Ovary (tissue), 7 donors: ENCODE measurements at regions not wholly inside any gene's neighbourhood (a gene's known extent, or its start where the extent isn't known, plus 50 kb on each side); places are given as distances from the start of the nearest gene placed in this dataset. TPM values are rescaled to one million over a fixed set of nuclear protein-coding genes. Genes with fewer than 3 reads are reported as not detected.

ENCODE experiments used
- DNase-seq, 5 donors: peaks; one replicate each; pipeline ENCODE4 v3.0.0-alpha.2; 2019 to 2020
- H3K27ac ChIP-seq, 2 donors: fragments of 200-600 bp; one replicate each; pipeline versions ENCODE4 v1.5.1 to v1.8.0; 2019 to 2022
- H3K27me3 ChIP-seq: fragments of 200-600 bp; one replicate; pipeline ENCODE4 v1.8.0; 2022
- H3K36me3 ChIP-seq: fragments of 200-600 bp; sonication (generic); one replicate; pipeline ENCODE4 v1.5.1; 2019
- H3K4me1 ChIP-seq: one replicate; pipeline ENCODE4 v1.8.1; 2013; ENCODE audit warnings: mild to moderate bottlenecking, moderate library complexity; ENCODE audit not compliant: insufficient read depth
- H3K4me3 ChIP-seq: fragments of 200-600 bp; sonication (generic); one replicate; pipeline ENCODE4 v1.5.1; 2017
- H3K9me3 ChIP-seq, 2 donors: fragments of 200-600 bp in 1 of 2; sonication (generic) in 1 of 2; one replicate each; pipeline versions ENCODE4 v1.5.1 to v1.8.1; 2013 to 2019; ENCODE audit warnings: mild to moderate bottlenecking in 1 of 2, moderate library complexity in 1 of 2
- CTCF ChIP-seq, 3 donors: fragments of 450-650 bp in 2 of 3; fragments of 200-600 bp in 1 of 3; IDR thresholded peaks; one replicate each; pipeline versions ENCODE4 v1.5.1 to v1.8.0; 2016 to 2022; ENCODE audit warnings: antibody characterized with exemption in 3 of 3, mild to moderate bottlenecking in 1 of 3
- EP300 ChIP-seq: sonication (generic); formaldehyde crosslinking; IDR thresholded peaks from one replicate; pipeline ENCODE4 v1.6.1; 2017; ENCODE audit warnings: antibody characterized with exemption
- POLR2A ChIP-seq: fragments of 450-650 bp; IDR thresholded peaks from one replicate; pipeline ENCODE4 v1.6.1; 2017; ENCODE audit warnings: antibody characterized with exemption, mild to moderate bottlenecking, moderate library complexity
- WGBS, 3 donors: extraction: QIAGEN DNeasy Blood & Tissue Kit in 1 of 3; methylation state at CpG; one replicate each; pipeline versions ENCODE4 v1.1.5 to v1.1.7; 2013 to 2017; 5-methylcytosine and 5-hydroxymethylcytosine counted together
- intact Hi-C, 4 donors: fragments of 100-400 bp; cut with DNase I; formaldehyde crosslinking; loops; one replicate each; pipeline versions ENCODE4 v1.11.0 to v1.15.1; 2022 to 2023
- small RNA-seq: library from RNA; depleted of rRNA; stranded (forward); fragments of <200 nt; gene quantifications from one replicate; pipeline ENCODE3, GENCODE V24; 2016
- donor health status: DM: no; HTN: no; CAD: no; lungs with moderate emphysema.
- donor health status: DM: no; HTN: no; CAD: no.
- donor health status: Bipolar disorder and iron deficiency.
- donor health status: DM: no; HTN: no; CAD: no.
- donor health status: DM: yes; HTN: yes; CAD: no.

GRCh38 chr12:38969706-38970105 is 64.3 kb upstream of the CPNE8 start:
- H3K9me3 ChIP-seq: no peaks in the 10 kb centered on the region
- H3K27ac ChIP-seq: no peak overlapping the region
- H3K27me3 ChIP-seq: no peaks in the 10 kb centered on the region
- WGBS, 3 donors: 45 to 91% (median 83%) methylated on average over 2 of the region's 2 CpGs
- TF ChIP-seq EP300 (no peak), POLR2A (no peak), CTCF (IDR thresholded peaks at IDR 0.05) (no peak)
- intact Hi-C loops: no loop called here
- no peaks in the 10 kb centered on the region for H3K36me3 ChIP-seq
- H3K4me1 ChIP-seq: no peaks in the 10 kb centered on the region
- DNase-seq: no peak
- no peak overlapping the region for H3K4me3 ChIP-seq

GRCh38 chr12:38961683-38962082 is 56.3 kb upstream of the CPNE8 start:
- DNase-seq: no peak
- Histone ChIP-seq H3K4me1 (no peaks in the 10 kb centered on the region), H3K4me3 (no peak overlapping the region), H3K27me3 (no peaks in the 10 kb centered on the region), H3K27ac (no peak overlapping the region), H3K36me3 (no peaks in the 10 kb centered on the region), H3K9me3 (no peaks in the 10 kb centered on the region)
- WGBS, 3 donors: 75 to 80% (median 79%) methylated on average over 5 of the region's 5 CpGs
- TF ChIP-seq CTCF (IDR thresholded peaks at IDR 0.05) (no peak), POLR2A (no peak), EP300 (no peak)
- intact Hi-C loops: no loop called here

GRCh38 chr12:38961012-38961411 is 55.6 kb upstream of the CPNE8 start:
- H3K27me3 ChIP-seq: no peaks in the 10 kb centered on the region
- no peaks in the 10 kb centered on the region for H3K9me3 ChIP-seq
- 31 to 43% (median 32%) methylated on average over 1 of the region's 1 CpG for WGBS, 3 donors
- DNase-seq: no peak
- no peaks in the 10 kb centered on the region for H3K4me1 ChIP-seq
- H3K4me3 ChIP-seq: no peak overlapping the region
- H3K27ac ChIP-seq: no peak overlapping the region
- intact Hi-C loops: no loop called here
- no peaks in the 10 kb centered on the region for H3K36me3 ChIP-seq
- TF ChIP-seq CTCF (IDR thresholded peaks at IDR 0.05) (no peak), POLR2A (no peak), EP300 (no peak)

- no peak for DNase-seq
These were observed 50.9 kb upstream of the CPNE8 start for GRCh38 chr12:38956337-38956736.

More at GRCh38 chr12:38956337-38956736, 50.9 kb upstream of the CPNE8 start:
- no peaks in the 10 kb centered on the region for H3K36me3 ChIP-seq
- TF ChIP-seq POLR2A (no peak), EP300 (no peak), CTCF (IDR thresholded peaks at IDR 0.05) (no peak)
- intact Hi-C loops: no loop called here
- H3K27ac ChIP-seq: no peak overlapping the region
- H3K9me3 ChIP-seq: no peaks in the 10 kb centered on the region
- H3K27me3 ChIP-seq: no peaks in the 10 kb centered on the region
- H3K4me3 ChIP-seq: no peak overlapping the region
- H3K4me1 ChIP-seq: no peaks in the 10 kb centered on the region

Small RNAs in the stretch of these regions (small RNA-seq; reads per million reads assigned to genes)
- not detected for gene AC084373.1
